ENCODE measurements at regions not wholly inside any gene's neighbourhood (a gene's known extent, or its start where the extent isn't known, plus 50 kb on each side); places are given as distances from the start of the nearest gene placed in this dataset.

DNA sequence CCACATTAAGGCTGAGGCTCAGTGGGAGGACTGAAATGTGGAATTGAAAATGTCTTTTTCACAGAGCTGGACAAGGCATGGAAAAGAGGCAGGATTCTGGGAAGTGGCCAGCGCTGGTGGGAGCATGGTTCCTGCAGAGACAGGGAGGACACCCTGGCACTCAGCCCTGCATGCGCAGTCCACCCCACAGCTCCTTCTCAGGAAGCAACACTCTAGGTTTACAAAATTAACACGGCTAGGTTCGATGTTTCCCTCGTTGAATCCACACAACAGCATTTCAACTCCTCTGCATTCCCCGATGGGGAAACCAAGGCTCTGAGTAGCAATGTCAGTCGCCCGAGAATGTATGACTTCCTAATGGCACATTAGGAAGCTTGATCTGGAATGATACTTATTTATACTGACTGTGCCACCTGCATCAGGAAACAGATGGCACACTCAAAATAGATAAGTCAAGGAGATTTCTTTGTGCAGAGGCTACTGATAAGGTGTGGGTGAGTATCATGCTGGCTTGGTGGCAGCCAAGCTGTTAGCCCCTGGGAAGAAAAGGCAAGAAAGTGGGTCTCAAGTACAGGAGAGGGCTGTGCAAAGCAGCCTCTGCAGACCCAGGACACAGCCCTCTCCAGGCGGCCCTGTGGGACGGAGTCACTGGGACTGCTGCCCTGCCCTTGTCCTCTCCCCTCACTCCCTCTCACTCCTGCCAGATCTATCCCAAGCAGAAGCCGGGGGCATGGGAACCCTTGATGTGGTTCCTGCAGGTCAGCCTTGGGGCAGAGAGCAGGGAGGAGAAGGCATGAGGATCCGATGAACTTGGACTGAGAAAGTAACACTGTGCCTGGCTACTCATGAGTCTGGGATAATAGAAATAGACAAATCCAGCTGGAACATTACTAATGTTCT lies 158.4 kb upstream of the FHL2 start:
- H3K4me1 ChIP-seq: no peaks in the 10 kb centered on the region
- TF ChIP-seq, protein P1, sequence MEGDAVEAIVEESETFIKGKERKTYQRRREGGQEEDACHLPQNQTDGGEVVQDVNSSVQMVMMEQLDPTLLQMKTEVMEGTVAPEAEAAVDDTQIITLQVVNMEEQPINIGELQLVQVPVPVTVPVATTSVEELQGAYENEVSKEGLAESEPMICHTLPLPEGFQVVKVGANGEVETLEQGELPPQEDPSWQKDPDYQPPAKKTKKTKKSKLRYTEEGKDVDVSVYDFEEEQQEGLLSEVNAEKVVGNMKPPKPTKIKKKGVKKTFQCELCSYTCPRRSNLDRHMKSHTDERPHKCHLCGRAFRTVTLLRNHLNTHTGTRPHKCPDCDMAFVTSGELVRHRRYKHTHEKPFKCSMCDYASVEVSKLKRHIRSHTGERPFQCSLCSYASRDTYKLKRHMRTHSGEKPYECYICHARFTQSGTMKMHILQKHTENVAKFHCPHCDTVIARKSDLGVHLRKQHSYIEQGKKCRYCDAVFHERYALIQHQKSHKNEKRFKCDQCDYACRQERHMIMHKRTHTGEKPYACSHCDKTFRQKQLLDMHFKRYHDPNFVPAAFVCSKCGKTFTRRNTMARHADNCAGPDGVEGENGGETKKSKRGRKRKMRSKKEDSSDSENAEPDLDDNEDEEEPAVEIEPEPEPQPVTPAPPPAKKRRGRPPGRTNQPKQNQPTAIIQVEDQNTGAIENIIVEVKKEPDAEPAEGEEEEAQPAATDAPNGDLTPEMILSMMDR (IDR thresholded peaks at IDR 0.05): no peak
- no peaks in the 10 kb centered on the region for H3K79me2 ChIP-seq

GRCh38 chr2:105556366-105556765 lies 157.5 kb upstream of the FHL2 start:
- no peaks in the 10 kb centered on the region for H3K79me2 ChIP-seq
- no peak overlapping the region for H3K4me3 ChIP-seq (ENCODE audit: low read depth, low read length)
- no peaks in the 10 kb centered on the region for H3K36me3 ChIP-seq (ENCODE audit: control insufficient read depth, insufficient read depth, low read length)
- H3K27ac ChIP-seq: no peak overlapping the region
- H3K9me3 ChIP-seq (ENCODE audit: control insufficient read depth, low read length): no peaks in the 10 kb centered on the region
- H3K27me3 ChIP-seq (ENCODE audit: control insufficient read depth, insufficient read depth, low read length): no peaks in the 10 kb centered on the region
- TF ChIP-seq, protein P1 (IDR thresholded peaks at IDR 0.05): no peak
- no peak overlapping the region for H2AFZ ChIP-seq
- H3K4me1 ChIP-seq: no peaks in the 10 kb centered on the region
- no peak overlapping the region for H3K4me2 ChIP-seq (ENCODE audit: low read length)
- H3K9ac ChIP-seq: no peak overlapping the region

More for the DNA sequence above, 158.4 kb upstream of the FHL2 start:
- Histone ChIP-seq H3K27ac (no peak overlapping the region), H3K9ac (no peak overlapping the region), H3K9me3 (ENCODE audit: control insufficient read depth, low read length) (no peaks in the 10 kb centered on the region), H3K36me3 (ENCODE audit: control insufficient read depth, insufficient read depth, low read length) (no peaks in the 10 kb centered on the region), H3K27me3 (ENCODE audit: control insufficient read depth, insufficient read depth, low read length) (no peaks in the 10 kb centered on the region), H3K4me3 (ENCODE audit: low read depth, low read length) (no peak overlapping the region), H2AFZ (no peak overlapping the region), H3K4me2 (ENCODE audit: low read length) (no peak overlapping the region)

DNA sequence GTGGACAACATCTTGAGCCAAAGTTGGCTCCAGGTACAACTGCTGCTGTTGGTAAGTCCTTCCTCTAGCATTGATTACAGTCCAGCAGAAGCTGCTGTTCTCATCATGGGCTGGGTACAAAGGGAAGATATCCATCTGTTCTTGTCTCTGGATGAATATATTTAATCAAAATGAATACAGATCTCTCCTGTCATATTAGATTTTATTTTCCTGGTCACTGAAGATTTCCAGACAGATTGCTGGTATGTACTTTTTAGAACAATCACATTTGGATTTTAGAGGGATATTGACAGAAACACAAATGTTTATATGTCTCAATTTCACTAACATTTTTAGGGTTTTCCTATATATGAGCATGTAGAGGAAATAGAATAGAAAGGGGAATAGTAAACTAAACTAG lies 155.4 kb upstream of the FHL2 start:
- H3K9ac ChIP-seq: no peak overlapping the region
- no peak overlapping the region for H3K27ac ChIP-seq
- H3K36me3 ChIP-seq (ENCODE audit: control insufficient read depth, insufficient read depth, low read length): no peaks in the 10 kb centered on the region
- H2AFZ ChIP-seq: no peak overlapping the region
- TF ChIP-seq, protein P1 (IDR thresholded peaks at IDR 0.05): no peak
- H3K4me2 ChIP-seq (ENCODE audit: low read length): no peak overlapping the region
- H3K9me3 ChIP-seq (ENCODE audit: control insufficient read depth, low read length): no peaks in the 10 kb centered on the region
- H3K4me3 ChIP-seq (ENCODE audit: low read depth, low read length): no peak overlapping the region
- H3K27me3 ChIP-seq (ENCODE audit: control insufficient read depth, insufficient read depth, low read length): no peaks in the 10 kb centered on the region
- H3K79me2 ChIP-seq: no peaks in the 10 kb centered on the region
- H3K4me1 ChIP-seq: no peaks in the 10 kb centered on the region

- Histone ChIP-seq H2AFZ (no peak overlapping the region), H3K27ac (no peak overlapping the region), H3K4me3 (ENCODE audit: low read depth, low read length) (no peak overlapping the region), H3K79me2 (no peaks in the 10 kb centered on the region), H3K27me3 (ENCODE audit: control insufficient read depth, insufficient read depth, low read length) (no peaks in the 10 kb centered on the region), H3K4me1 (no peaks in the 10 kb centered on the region), H3K9ac (no peak overlapping the region), H3K4me2 (ENCODE audit: low read length) (no peak overlapping the region), H3K9me3 (ENCODE audit: control insufficient read depth, low read length) (no peaks in the 10 kb centered on the region), H3K36me3 (ENCODE audit: control insufficient read depth, insufficient read depth, low read length) (no peaks in the 10 kb centered on the region)
- TF ChIP-seq, protein P1 (IDR thresholded peaks at IDR 0.05): no peak
Observed at GRCh38 chr2:105553538-105554196, 154.8 kb upstream of the FHL2 start.
